GM03348 (cell line): ENCODE measurements at regions not wholly inside any gene's neighbourhood (a gene's known extent, or its start where the extent isn't known, plus 50 kb on each side); places are given as distances from the start of the nearest gene placed in this dataset.
"Not testable (repeated sequence)": the region's sequence is repeated elsewhere in the genome, so short reads cannot be mapped to it uniquely, and the experiment has no call there.

ENCODE experiments used
- DNase-seq: peaks from one replicate; pipeline ENCODE4 v3.0.0; 2012; ENCODE audit warnings: low spot score

DNA sequence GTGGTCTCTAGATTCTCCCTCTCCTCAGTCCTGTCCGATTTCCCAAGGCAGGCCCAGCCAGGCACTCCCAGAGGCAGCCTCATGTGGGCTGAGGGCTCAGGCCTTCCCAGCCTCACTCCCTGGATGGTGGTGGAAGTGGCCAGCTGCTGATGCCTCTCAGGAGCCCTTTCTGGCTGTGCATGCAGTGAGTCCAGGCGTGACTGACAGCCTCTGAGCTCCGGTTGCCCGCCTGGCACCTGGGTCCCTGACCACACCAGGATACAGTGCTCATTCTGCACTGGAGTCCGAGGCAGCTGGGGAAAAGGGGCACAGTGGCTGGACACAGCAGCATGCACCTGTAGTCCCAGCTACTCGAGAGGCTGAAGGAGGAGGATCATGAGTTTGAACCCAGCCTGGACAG, 132.6 kb downstream of the CUL2 start:
- DNase-seq = no peak

GRCh38 chr10:34956756-34957155, 133.4 kb downstream of the CUL2 start:
- no peak for DNase-seq

- DNase-seq = peak; percentile 23
Observed at GRCh38 chr10:34955391-34955790, 134.8 kb downstream of the CUL2 start.

- no peak for DNase-seq
Observed at GRCh38 chr10:34954142-34954541, 136.0 kb downstream of the CUL2 start.

DNA sequence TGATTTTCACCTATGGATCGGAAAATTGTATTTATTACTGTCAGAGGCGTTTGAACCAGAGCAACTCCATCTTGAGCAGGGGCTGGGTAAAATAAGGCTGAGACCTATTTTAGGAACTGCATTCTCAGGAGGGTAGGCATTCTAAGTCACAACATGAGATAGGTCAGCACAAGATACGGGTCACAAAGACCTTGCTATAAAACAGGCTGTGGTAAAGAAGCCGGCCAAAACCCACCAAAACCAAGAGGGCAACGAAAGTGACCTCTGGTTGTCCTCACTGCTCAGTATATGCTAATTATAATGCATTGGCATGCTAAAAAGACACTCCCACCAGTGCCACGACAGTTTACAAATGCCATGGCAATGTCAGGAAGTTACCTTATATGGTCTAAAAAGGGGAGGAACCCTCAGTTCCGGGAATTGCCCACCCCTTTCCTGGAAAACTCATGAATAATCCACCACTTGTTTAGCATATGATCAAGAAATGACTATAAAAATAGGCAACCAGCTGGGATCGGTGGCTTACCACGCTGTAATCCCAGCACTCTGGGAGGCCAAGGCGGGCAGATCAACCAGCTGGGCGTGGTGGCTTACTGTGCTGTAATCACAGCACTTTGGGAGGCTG, 136.3 kb upstream of the PARD3 start:
- DNase-seq = not testable (repeated sequence)

- DNase-seq = not testable (repeated sequence)
Observed at GRCh38 chr10:34945951-34946522, 130.9 kb upstream of the PARD3 start.

GRCh38 chr10:34941471-34942357, 126.6 kb upstream of the PARD3 start:
- DNase-seq = no peak

DNA sequence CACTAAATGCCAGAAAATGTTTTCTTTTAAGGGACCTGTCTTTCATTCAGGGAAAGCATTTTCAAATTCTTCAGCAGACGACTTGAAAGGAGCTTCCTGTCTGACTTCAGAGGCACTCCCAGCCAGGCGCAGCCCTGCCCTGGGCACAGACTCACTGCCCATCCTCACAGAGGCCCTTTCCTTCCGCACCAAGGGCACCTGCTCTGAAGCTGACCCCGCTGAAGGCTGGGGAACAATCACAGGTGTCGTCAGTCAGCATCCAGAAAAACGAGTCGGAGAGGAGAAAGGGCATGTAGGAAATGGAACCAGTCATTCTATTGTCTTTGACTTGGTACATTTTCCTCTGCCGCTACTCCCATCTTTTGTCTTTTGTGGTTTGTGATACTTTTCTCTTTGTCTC, 125.3 kb upstream of the PARD3 start:
- no peak for DNase-seq

- no peak for DNase-seq
Observed at GRCh38 chr10:34938399-34938670, 123.2 kb upstream of the PARD3 start.

DNA sequence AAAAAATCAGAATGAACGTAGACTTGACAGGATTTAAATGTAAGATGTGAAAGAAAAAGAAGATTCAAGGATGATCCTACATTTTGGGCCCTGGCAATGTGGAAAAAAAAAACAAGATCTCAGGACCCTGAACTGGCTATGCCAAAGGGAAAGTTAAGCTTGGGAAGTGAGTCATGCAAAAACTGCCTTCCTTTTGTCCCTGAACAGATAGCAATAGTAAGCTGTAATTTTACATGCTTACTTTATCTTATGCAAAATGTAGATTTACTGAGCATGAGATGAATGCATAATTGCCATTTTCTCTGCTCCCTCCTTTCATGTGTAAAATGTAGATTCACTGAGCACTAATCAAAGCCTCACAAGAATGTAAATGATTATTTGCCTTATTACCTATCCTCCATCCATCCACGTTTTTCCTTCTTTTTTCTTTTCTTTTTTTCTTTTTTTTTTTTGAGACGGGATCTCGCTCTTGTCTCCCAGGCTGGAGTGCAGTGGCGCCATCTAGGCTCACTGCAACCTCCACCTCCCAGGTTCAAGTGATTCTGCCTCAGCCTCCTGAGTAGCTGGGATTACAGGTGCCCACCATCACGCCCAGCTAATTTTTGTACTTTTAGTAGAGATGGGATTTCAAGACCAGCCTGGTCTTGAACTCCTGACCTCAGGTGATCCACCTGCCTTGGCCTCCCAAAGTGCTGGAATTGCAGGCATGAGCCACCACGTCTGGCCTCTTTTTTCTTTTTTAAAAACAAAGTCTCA, 122.7 kb upstream of the PARD3 start:
- not testable (repeated sequence) for DNase-seq

DNA sequence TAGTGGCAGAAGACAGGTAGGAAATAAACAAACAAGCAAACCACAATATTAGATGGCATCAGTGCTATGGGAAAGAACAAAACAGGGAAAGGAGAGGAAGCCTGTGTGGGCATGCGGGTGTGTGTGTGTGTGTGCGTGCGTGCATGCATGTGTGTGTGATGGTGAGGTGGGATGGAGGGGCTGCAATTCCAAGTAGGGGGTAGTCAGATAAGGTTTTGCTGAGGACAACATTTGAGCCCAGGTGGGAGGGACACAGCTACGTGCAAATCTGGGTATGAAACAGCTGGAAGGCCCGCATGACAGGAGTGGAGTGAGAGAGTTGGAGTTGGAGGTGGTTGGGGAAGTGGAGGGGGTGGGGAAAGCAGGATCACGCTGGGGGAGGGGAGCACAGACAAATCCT, 121.0 kb upstream of the PARD3 start:
- no peak for DNase-seq

- DNase-seq = no peak
Observed at GRCh38 chr10:34933676-34934075, 118.6 kb upstream of the PARD3 start.

GRCh38 chr10:34932235-34932634, 117.1 kb upstream of the PARD3 start:
- DNase-seq = no peak

DNA sequence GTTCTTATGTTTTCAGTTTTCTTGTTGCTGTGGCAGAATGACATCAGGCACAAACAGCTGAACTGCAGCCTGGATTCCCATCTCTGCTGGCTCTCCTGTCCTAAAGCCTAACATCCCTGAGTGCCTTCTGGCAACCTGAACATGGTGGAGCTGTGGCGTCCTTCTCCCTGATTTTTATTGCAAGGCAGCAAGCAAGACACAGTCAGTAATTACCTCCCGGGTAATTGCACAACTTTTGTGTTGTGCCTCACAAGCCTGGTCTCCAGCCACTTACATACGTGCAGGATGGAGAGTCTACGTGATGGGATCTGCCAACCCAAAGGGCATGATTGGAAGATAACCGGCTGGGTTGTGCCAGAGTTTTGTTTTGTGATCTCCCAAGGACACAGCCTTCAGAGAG, 116.1 kb upstream of the PARD3 start:
- DNase-seq = no peak

GRCh38 chr10:34922138-34922537, 107.0 kb upstream of the PARD3 start:
- peak; percentile 53 for DNase-seq

- no peak for DNase-seq
Observed at GRCh38 chr10:34920578-34920977, 105.5 kb upstream of the PARD3 start.

DNA sequence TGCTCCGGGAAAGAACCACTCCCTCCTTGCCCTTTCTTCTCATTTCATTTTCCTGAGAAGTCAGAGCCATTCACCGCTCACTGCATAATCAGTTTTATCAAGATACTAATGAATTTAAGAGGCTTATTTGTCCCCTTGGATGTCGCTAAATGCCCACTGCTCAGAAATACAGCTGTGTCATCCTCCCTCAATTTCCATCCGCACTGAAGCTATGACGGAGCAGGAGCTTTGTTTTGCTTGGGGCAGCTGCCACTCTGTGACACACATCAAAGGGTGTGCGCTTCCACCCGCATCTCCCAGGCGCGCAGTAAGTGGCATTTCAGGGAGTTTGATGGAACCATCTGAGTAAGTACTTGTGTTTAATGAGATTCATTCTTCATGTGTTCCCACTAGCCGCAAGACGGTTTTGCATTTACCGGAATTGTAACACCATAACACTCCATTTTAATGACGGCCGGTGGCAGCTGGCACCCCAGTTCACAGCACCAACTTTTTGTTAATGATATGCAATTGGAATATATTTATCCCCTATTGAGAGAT, 103.8 kb upstream of the PARD3 start:
- DNase-seq = no peak

DNA sequence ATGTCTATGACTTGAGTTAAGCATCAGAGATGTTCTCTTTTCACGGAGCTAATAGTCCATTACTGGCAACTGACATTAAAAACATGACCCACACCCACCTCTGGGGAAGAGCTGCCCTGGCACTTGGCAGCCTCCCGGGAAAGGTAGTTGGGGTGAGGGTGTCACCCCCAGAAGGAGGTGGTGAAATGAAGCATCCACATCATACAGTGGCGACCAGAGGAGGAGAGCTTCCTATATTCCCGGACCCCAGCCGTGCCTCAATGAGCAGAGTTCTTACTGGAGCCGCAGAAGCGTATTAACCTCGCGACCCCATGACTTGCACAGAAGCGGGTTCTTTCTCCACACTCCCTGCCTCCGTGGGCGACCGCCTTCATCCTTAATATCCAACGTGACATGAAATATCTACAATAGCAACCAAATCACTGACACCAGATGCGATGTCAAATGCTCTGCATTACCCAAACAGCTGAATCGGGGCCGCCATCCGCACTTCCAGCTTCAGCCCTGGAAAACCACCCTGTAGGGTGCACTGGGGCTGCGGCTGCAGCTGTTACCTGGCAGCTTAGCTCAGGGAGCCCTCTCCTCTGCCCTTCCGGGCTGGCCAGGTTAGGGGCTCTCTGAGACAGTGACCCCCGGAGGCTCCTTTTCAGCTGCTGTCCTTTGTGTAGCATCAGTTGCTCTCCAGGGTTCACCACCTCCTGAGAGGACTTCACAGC, 103.1 kb upstream of the PARD3 start:
- DNase-seq = no peak

GRCh38 chr10:34916314-34916713, 101.2 kb upstream of the PARD3 start:
- peak; percentile 78 for DNase-seq

DNA sequence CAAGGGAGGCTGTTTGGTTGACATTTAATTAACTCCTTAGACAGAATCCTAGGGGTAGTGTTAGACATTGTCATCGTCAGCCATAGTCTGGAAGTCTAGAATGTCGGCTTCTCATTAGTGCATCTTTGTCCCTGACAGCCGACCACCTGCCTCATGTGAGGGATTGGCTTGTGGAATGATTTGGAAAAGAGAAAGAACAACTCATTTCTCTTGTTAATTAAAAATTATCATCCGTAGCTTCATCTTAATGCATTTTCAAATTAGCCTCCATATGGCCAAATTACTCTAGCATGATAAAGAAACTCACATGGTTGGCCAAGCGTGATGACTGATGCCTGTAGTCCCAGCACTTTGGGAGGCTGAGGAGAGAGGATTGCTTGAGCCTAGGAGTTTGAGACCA, 97.7 kb upstream of the PARD3 start:
- no peak for DNase-seq

DNA sequence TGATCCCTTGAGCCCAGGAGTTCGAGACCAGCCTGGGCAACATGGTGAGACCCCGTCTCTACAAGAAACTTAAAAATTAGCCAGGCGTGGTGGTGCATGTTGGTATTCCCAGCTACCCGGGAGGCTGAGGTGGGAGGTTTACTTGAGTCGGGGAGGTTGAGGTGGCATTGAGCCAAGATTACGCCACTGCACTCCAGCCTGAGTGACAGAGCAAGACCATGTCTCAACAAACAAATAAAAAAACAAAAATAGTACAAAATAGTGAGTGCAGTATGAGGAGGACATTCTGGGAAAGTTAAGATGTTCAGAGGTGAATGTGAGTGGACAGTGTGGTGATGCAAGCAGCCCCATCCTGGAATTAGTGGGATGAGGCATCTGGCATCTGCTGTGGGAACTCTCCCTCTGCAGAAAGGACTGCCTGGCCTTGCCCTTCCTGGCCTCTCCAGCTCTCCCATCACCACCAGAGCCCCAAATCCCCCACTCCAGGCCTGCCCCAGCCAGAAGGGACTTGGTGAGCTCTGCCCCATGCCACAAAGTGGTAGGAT, 96.6 kb upstream of the PARD3 start:
- peak; percentile 47 for DNase-seq

- DNase-seq = peak; percentile 90
Observed at GRCh38 chr10:34908481-34908880, 93.4 kb upstream of the PARD3 start.
